ENCODE measurements at regions not wholly inside any gene's neighbourhood (a gene's known extent, or its start where the extent isn't known, plus 50 kb on each side); places are given as distances from the start of the nearest gene placed in this dataset.
"Not testable (repeated sequence)": the region's sequence is repeated elsewhere in the genome, so short reads cannot be mapped to it uniquely, and the experiment has no call there.

- DNase-seq (ENCODE audit: low read depth in 4 of 4, low spot score in 1 of 4): no peak
These were observed 227.8 kb upstream of the CDH11 start for GRCh38 chr16:65349626-65350025.

GRCh38 chr16:65343556-65343955, 221.7 kb upstream of the CDH11 start:
- DNase-seq (ENCODE audit: low read depth in 4 of 4, low spot score in 1 of 4): no peak

- DNase-seq (ENCODE audit: low read depth in 4 of 4, low spot score in 1 of 4): no peak
These were observed 220.5 kb upstream of the CDH11 start for GRCh38 chr16:65342231-65342866.

DNA sequence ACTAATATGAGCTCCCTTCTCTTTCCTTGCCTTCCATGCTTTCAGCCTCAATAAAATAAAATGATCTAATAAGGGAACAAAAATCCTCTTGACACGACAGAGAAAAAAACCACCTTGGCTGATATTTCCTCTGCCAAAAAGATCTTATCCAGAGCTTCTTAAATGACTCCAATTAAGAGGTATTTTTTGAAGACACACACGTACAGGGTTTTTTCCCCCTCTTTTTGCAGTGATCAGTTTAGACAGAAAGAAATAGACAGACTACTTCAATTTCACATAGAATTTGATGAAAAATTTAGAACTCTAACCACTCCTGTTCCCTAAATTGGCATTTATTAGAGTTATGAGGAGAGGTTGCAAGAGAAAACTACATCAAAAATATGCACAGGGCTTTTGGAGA, 217.2 kb upstream of the CDH11 start:
- no peak for DNase-seq (ENCODE audit: low read depth in 4 of 4, low spot score in 1 of 4)

DNA sequence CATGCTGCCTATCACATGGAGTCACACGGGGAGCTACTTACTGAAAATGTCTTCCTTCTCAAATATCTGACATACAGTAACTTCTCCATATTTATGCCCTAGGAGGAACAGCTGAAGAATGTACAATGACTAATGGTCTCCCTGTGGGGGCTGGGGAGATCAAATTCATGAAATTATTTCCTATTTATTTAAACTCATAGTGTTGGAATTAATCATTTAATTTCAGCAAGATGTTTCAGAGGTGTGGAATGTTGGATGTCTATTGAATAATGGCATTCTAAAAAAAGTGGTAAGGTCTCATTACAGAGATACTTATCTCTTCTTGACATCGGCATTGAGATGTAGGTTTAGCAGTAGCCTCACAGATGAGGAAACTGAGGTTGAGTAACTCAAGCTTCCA, 214.3 kb upstream of the CDH11 start:
- no peak for DNase-seq (ENCODE audit: low read depth in 4 of 4, low spot score in 1 of 4)

DNA sequence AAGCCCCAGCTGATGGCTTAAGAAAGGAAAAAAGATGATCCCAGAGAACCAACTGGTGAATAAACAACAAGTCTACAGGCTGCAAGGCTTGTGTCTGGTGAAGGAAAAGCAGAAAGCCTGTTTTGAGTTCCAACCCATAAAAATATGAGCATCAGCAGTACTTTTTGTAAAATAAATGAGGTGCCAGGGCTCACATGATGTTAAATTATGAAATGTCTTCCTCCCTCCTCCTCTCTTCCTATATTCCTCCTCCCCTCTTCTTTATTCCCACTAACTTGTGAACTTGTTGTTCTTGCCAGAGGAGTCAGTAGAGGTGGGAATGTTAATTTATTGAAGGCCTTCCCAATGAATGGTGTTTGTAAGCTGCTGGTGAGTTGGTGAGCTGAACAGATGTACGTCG, 212.2 kb upstream of the CDH11 start:
- DNase-seq (ENCODE audit: low read depth in 4 of 4, low spot score in 1 of 4): no peak

- DNase-seq (ENCODE audit: low read depth in 4 of 4, low spot score in 1 of 4): no peak
These were observed 211.4 kb upstream of the CDH11 start for GRCh38 chr16:65333283-65333682.

- DNase-seq (ENCODE audit: low read depth in 4 of 4, low spot score in 1 of 4): no peak
These were observed 205.5 kb upstream of the CDH11 start for GRCh38 chr16:65327346-65327745.

- DNase-seq (ENCODE audit: low read depth in 4 of 4, low spot score in 1 of 4): no peak
These were observed 201.9 kb upstream of the CDH11 start for GRCh38 chr16:65323655-65324237.

GRCh38 chr16:65319621-65320231, 197.9 kb upstream of the CDH11 start:
- DNase-seq (ENCODE audit: low read depth in 4 of 4, low spot score in 1 of 4): no peak

GRCh38 chr16:65318590-65319257, 196.9 kb upstream of the CDH11 start:
- no peak for DNase-seq (ENCODE audit: low read depth in 4 of 4, low spot score in 1 of 4)

- no peak for DNase-seq (ENCODE audit: low read depth in 4 of 4, low spot score in 1 of 4)
These were observed 196.3 kb upstream of the CDH11 start for GRCh38 chr16:65318138-65318537.

DNA sequence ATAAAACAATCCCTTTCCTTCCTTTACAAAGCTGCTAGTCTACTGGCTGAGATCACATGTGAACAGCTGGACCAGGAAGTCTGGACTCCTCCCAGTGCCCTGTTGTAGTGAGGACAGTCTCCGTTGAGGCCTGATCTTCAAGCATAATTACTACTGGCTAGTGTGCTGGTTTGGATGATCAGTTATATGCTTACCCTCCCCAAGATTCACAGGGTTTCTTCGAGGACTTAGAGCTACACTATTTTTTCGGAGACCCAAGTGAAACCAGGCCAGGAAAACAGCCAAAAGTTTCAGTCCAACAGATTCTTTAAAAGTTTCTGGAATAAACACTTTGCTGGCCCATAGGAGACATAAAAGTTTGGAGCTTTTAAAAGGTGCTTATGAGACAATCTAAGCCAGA, 194.9 kb upstream of the CDH11 start:
- no peak for DNase-seq (ENCODE audit: low read depth in 4 of 4, low spot score in 1 of 4)

DNA sequence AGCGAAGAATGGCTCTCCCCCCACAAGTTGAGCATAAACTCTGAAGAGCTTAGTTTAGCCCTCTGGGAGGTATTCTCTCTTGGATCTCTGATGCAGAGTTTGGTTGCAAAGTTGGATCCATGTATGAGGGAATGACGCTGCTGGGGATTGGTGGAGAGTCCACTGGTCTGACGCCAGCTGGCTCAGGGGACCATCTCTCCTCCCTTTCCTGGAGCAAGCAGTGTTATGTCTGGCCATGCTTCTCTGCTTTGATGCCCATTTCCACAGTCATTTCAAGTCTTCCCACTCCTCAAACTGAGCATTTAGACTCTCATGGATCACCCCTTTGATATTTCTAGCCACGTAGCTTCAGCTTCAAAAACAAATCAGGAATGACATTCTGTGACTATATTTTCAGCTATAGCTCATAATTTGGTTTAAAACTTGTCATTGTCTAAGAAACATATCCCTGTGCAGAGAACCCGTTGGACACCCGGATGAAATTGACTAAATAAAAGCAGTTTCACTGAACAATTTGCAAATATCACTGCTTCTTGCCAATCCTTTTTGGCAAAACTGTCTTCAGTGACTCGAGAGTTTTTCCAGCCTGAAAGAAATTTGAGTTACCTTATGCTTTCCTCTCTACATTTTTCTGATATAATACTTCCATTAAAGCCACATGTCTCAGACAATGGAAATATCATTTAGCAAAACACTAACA, 193.4 kb upstream of the CDH11 start:
- DNase-seq (ENCODE audit: low read depth in 4 of 4, low spot score in 1 of 4): no peak

DNA sequence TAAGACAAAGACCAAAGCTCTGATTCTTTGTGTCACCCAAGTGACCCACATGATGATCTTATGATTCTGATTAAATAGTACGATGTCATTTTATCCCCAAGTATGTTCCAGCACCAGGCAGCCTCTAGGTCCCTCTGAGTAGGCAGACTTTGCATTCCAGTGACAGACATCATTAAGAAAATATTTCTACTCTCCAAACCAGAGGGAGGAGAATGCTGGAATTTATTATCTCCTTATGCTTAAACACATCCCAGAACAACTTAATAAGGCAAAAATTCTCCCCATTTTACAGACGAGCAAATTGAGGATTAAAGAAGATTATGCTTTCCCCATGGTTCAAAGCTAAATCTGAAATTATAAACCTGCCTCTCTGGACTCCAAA, 192.8 kb upstream of the CDH11 start:
- DNase-seq (ENCODE audit: low read depth in 4 of 4, low spot score in 1 of 4): no peak

GRCh38 chr16:65313936-65314626, 192.2 kb upstream of the CDH11 start:
- DNase-seq (ENCODE audit: low read depth in 4 of 4, low spot score in 1 of 4): no peak

DNA sequence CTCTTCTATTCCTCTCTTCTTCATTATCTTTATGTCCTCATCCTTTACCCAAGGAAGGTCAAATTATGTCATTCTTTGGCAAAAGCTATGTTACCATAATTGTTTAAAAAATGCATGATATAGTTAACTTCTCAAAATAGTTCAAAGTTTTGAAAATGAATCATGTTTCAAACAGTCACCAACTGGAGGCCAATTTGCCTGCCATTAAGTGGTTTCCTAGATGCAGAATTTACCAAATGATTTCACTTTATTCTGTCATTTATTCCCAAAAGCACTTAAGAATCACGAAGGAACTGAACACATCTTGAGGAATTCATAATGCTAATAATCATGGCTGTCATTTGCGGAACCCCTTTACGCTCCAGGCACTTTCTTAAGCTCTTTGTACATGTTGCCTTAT, 190.9 kb upstream of the CDH11 start:
- no peak for DNase-seq (ENCODE audit: low read depth in 4 of 4, low spot score in 1 of 4)

- no peak for DNase-seq (ENCODE audit: low read depth in 4 of 4, low spot score in 1 of 4)
These were observed 190.2 kb upstream of the CDH11 start for GRCh38 chr16:65312071-65312470.

DNA sequence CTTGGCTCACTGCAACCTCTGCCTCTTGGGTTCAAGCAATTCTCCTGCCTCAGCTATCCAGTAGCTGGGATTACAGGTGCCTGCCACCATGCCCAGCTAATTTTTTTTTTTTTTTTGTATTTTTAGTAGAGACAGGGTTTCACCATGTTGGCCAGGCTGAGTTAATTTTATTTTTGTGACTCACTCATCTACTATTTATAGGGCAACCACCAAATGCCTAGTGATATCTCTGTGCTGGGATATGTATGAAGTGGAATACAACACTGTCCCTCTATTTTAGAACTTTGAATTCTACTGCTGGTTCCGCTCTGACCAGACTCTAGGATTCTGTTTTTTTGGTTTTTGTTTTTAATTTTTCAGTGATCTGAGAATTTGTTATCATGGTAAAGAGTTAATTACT, 188.6 kb upstream of the CDH11 start:
- not testable (repeated sequence) for DNase-seq (ENCODE audit: low read depth in 4 of 4, low spot score in 1 of 4)

DNA sequence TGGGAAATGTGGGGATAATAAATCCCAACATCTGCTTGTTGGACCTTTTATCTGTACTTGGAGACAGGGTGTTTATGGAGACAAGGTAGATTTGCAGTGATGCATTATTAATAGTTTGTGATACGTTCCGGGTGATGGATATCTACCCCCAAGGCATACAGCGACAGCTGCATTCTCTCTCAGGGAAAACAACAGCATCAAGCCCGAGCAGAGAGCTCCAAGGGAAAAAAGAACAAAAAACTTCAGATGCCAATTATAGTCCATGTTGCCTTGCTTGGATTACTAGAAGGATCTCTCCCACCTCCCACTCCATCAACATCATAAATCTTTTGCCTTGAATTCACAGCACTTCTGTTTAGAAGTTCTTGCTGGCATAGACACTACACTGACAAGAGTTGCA, 187.5 kb upstream of the CDH11 start:
- no peak for DNase-seq (ENCODE audit: low read depth in 4 of 4, low spot score in 1 of 4)

DNA sequence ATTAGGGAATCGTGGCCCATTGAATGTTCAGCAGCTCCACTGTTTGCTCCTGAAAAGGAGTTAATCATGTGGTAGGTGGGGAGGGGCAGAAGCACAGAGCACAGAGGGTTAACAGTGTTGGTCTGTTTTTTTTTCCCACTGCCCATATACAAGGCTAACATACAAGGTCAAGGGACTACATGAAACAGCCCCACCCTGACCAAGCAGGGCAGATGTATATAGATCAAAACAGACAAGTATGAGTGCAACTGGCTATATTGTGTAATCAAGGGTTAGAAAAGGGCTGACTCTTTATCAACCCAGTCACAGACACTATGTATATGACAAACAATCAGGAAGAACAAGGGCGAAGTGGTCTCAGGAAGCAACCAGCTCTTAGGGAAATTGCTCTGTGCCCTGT, 186.6 kb upstream of the CDH11 start:
- DNase-seq (ENCODE audit: low read depth in 4 of 4, low spot score in 1 of 4): no peak
